ENCODE measurements at regions not wholly inside any gene's neighbourhood (a gene's known extent, or its start where the extent isn't known, plus 50 kb on each side); places are given as distances from the start of the nearest gene placed in this dataset.

GRCh38 chr11:109086931-109087330 is 335.1 kb upstream of the C11orf87 start:
- in situ Hi-C loops (cut with MboI; ENCODE audit: low pct_unique_long_range_greater_than_20kb, low sequenced_read_pairs, unreplicated experiment), result no loop called here
- TF ChIP-seq, protein P1, sequence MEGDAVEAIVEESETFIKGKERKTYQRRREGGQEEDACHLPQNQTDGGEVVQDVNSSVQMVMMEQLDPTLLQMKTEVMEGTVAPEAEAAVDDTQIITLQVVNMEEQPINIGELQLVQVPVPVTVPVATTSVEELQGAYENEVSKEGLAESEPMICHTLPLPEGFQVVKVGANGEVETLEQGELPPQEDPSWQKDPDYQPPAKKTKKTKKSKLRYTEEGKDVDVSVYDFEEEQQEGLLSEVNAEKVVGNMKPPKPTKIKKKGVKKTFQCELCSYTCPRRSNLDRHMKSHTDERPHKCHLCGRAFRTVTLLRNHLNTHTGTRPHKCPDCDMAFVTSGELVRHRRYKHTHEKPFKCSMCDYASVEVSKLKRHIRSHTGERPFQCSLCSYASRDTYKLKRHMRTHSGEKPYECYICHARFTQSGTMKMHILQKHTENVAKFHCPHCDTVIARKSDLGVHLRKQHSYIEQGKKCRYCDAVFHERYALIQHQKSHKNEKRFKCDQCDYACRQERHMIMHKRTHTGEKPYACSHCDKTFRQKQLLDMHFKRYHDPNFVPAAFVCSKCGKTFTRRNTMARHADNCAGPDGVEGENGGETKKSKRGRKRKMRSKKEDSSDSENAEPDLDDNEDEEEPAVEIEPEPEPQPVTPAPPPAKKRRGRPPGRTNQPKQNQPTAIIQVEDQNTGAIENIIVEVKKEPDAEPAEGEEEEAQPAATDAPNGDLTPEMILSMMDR (IDR thresholded peaks at IDR 0.05; ENCODE audit: extremely low read depth, insufficient read depth, missing control alignments), result no peak
- no peak for DNase-seq (ENCODE audit: low spot score)

DNA sequence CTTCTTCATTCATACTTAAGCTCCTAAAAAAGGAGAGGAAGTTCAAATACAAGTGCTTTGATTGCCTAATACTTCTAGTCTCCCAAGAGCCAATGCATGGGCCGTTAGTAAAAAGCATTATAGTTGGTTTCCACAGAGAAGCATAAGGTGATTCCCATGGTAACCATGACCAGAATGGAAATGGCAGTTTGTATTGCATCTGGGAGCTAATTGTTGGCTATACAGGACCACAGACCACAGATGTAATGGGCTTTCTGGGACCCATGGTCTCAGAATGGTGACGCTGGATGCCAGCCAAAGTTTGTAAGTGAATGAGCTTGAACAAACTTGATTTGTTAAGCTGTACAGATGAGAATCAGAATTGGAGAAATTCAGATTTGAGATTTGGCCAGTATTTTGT is 333.9 kb upstream of the C11orf87 start:
- DNase-seq (ENCODE audit: low spot score), result no peak
- TF ChIP-seq, protein P1 (IDR thresholded peaks at IDR 0.05; ENCODE audit: extremely low read depth, insufficient read depth, missing control alignments), result no peak
- in situ Hi-C loops (cut with MboI; ENCODE audit: low pct_unique_long_range_greater_than_20kb, low sequenced_read_pairs, unreplicated experiment), result no loop called here

DNA sequence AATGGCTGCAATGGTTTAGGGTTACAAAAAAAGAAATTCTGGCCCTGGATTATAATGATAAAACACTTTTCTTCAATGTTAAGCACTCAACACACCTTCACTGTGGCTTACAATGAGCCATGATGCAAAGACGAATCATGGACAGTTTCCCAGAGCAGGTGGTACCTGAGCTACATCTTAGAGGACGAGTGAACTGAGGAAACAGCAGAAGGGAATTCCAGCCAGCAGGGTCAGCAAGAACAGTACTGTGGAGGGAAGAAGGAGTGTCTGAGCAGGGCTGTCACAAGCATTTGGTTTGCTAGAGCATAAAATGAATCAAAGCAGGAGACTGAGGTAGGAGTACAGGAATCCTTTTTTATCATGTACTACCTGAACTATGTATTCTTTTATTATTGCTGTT is 332.8 kb upstream of the C11orf87 start:
- in situ Hi-C loops (cut with MboI; ENCODE audit: low pct_unique_long_range_greater_than_20kb, low sequenced_read_pairs, unreplicated experiment), result no loop called here
- TF ChIP-seq, protein P1 (IDR thresholded peaks at IDR 0.05; ENCODE audit: extremely low read depth, insufficient read depth, missing control alignments), result no peak
- no peak for DNase-seq (ENCODE audit: low spot score)

GRCh38 chr11:109093354-109093753 is 328.6 kb upstream of the C11orf87 start:
- in situ Hi-C loops (cut with MboI; ENCODE audit: low pct_unique_long_range_greater_than_20kb, low sequenced_read_pairs, unreplicated experiment), result no loop called here
- no peak for DNase-seq (ENCODE audit: low spot score)
- TF ChIP-seq, protein P1 (IDR thresholded peaks at IDR 0.05; ENCODE audit: extremely low read depth, insufficient read depth, missing control alignments), result no peak

GRCh38 chr11:109096266-109096665 is 325.7 kb upstream of the C11orf87 start:
- TF ChIP-seq, protein P1 (IDR thresholded peaks at IDR 0.05; ENCODE audit: extremely low read depth, insufficient read depth, missing control alignments), result no peak

DNA sequence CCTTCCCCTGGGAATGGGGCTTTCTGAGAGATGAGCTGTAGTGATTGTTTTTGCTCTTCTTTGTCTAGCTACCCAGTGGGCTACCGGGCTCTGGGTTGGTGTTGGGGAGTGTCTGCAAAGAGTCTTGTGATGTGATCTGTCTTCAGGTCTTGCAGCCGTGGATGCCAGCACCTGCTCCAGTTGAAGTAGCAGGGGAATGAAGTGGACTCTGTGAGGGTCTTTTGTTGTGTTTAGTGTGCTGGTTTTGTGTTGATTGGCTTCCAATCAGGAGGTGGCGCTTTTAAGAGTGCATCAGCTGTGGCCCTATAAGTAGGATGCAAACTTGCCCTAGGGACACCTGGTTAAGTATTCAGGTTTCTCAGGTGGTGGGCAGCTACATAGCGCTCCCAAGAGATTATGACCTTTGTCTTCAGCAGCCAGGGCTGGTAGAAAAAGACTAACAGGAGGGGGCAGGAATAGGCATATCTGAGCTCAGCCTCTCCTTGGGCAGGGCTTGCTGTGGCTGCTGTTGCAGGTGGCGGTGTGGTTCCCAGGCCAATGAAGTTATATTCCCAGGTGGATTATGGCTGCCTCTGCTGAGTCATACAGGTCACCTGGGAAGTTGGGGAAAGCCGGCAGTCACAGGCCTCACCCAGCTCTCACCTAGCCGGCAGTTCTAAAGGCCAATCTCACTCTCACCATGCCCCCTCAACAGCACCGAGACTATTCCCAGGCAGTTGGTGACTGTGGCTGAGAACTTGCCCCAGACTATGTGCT is 315.7 kb upstream of the C11orf87 start:
- TF ChIP-seq, protein P1 (IDR thresholded peaks at IDR 0.05; ENCODE audit: extremely low read depth, insufficient read depth, missing control alignments), result no peak
- in situ Hi-C loops (cut with MboI; ENCODE audit: low pct_unique_long_range_greater_than_20kb, low sequenced_read_pairs, unreplicated experiment), result no loop called here
- no peak for DNase-seq (ENCODE audit: low spot score)

More at GRCh38 chr11:109096266-109096665, 325.7 kb upstream of the C11orf87 start:
- DNase-seq (ENCODE audit: low spot score), result no peak
- in situ Hi-C loops (cut with MboI; ENCODE audit: low pct_unique_long_range_greater_than_20kb, low sequenced_read_pairs, unreplicated experiment), result no loop called here
